Transverse colon (tissue), 4 donors: ENCODE measurements at regions not wholly inside any gene's neighbourhood (a gene's known extent, or its start where the extent isn't known, plus 50 kb on each side); places are given as distances from the start of the nearest gene placed in this dataset.

Source experiments
- EP300 ChIP-seq: sonication (generic); formaldehyde crosslinking; IDR thresholded peaks from one replicate; pipeline ENCODE4 v1.6.1; 2017; ENCODE audit warnings: antibody characterized with exemption, low read depth
- POLR2A ChIP-seq: fragments of 450-650 bp; IDR thresholded peaks from one replicate; pipeline ENCODE4 v1.6.1; 2016; ENCODE audit warnings: antibody characterized with exemption, mild to moderate bottlenecking, moderate library complexity
- POLR2AphosphoS5 ChIP-seq, 3 donors: sonication (generic); formaldehyde crosslinking; IDR thresholded peaks; one replicate each; pipeline ENCODE4 v1.6.1; 2016; ENCODE audit warnings: antibody characterized with exemption in 3 of 3
- TF ChIP-seq, protein P1 (sequence below), 5 experiments: fragments of 200-600 bp in 3 of 5; fragments of 450-650 bp in 2 of 5; sonication (generic) in 3 of 5; IDR thresholded peaks; 1 replicate in 2 of 5; 2 replicates in 3 of 5; pipeline ENCODE4 v1.5.1; 2016 to 2017; ENCODE audit warnings: antibody characterized with exemption in 5 of 5, inconsistent platforms in 3 of 5, mild to moderate bottlenecking in 2 of 5, moderate library complexity in 1 of 5

DNA sequence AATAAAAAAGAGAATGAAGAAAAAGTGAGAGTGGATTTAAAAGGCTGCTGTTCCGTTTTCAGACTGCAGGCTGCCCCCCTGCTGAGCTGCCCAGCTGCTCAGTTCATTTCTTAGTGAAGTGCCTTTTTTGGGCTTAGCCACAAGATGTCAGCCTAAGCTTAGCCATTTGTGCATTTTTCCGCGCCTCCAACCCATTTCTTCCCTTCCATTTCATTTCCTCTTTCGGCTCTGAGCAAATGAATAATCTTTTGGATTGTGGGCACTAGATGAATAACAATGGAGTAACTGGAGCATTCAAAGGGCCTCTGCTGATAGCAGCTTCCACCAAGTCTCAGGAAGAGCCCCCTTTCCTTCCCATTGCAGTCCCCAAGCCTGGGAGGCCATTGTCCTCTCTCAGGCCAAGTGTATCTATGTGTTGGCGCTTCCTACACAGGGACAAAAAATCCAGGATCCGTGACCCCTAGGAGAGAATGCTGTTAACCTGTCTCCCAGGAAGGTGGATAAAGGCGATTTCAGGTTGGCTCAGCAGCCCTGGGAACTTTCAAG lies 83.5 kb upstream of the SPTLC3 start:
- TF ChIP-seq POLR2AphosphoS5 (IDR thresholded peaks at IDR 0.05): no peak
- TF ChIP-seq, protein P1, sequence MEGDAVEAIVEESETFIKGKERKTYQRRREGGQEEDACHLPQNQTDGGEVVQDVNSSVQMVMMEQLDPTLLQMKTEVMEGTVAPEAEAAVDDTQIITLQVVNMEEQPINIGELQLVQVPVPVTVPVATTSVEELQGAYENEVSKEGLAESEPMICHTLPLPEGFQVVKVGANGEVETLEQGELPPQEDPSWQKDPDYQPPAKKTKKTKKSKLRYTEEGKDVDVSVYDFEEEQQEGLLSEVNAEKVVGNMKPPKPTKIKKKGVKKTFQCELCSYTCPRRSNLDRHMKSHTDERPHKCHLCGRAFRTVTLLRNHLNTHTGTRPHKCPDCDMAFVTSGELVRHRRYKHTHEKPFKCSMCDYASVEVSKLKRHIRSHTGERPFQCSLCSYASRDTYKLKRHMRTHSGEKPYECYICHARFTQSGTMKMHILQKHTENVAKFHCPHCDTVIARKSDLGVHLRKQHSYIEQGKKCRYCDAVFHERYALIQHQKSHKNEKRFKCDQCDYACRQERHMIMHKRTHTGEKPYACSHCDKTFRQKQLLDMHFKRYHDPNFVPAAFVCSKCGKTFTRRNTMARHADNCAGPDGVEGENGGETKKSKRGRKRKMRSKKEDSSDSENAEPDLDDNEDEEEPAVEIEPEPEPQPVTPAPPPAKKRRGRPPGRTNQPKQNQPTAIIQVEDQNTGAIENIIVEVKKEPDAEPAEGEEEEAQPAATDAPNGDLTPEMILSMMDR (IDR thresholded peaks at IDR 0.05): peak; percentile 70 to 91 (median 73)
- TF ChIP-seq POLR2A: no peak
- no peak for TF ChIP-seq EP300
